ENCODE measurements at regions not wholly inside any gene's neighbourhood (a gene's known extent, or its start where the extent isn't known, plus 50 kb on each side); places are given as distances from the start of the nearest gene placed in this dataset.

GRCh38 chr15:95935852-95936251 lies 394.6 kb upstream of the NR2F2 start:
- H3K4me3 ChIP-seq, result no peak overlapping the region
- no peak overlapping the region for H3K4me3 Mint-ChIP-seq
- no peaks in the 10 kb centered on the region for H4K20me1 ChIP-seq (replicated peaks; ENCODE audit: insufficient read depth)
- H3K9me2 ChIP-seq (ENCODE audit: insufficient read depth), result peaks cover 12% of the 10 kb centered on the region; the same call in 1 of the 2 replicates
- no peaks in the 10 kb centered on the region for H3F3A ChIP-seq (replicated peaks; ENCODE audit: low read depth)
- no peaks in the 10 kb centered on the region for H3K9me3 Mint-ChIP-seq
- no peaks in the 10 kb centered on the region for H3K4me1 ChIP-seq (ENCODE audit: insufficient read depth)
- TF ChIP-seq EZH2phosphoT487 (IDR thresholded peaks at IDR 0.05; ENCODE audit: unreplicated experiment) (no peak), ETS1 (IDR thresholded peaks at IDR 0.05) (no peak), CREB1 (CRISPR knock-in tag; IDR thresholded peaks at IDR 0.05; ENCODE audit: low read depth) (no peak), ZNF462 (CRISPR knock-in tag; IDR thresholded peaks at IDR 0.05) (no peak), JUNB (IDR thresholded peaks at IDR 0.05; ENCODE audit: unreplicated experiment) (no peak), EZH2 (IDR thresholded peaks at IDR 0.05; ENCODE audit: low read depth, unreplicated experiment) (no peak), NANOG (IDR thresholded peaks at IDR 0.05; ENCODE audit: borderline replicate concordance) (no peak), ZNF331 (CRISPR knock-in tag; IDR thresholded peaks at IDR 0.05; ENCODE audit: low read depth) (no peak), POLR2AphosphoS5 (IDR thresholded peaks at IDR 0.05; ENCODE audit: low read depth) (no peak), ZNF114 (CRISPR knock-in tag; IDR thresholded peaks at IDR 0.05) (no peak), STAT1 (IDR thresholded peaks at IDR 0.05; ENCODE audit: unreplicated experiment) (no peak), REST (IDR thresholded peaks at IDR 0.05; ENCODE audit: unreplicated experiment) (no peak), CTCF (conservative IDR thresholded peaks at IDR 0.05; ENCODE audit: low read depth in 2 of 2) (no peak)
- H3K79me2 ChIP-seq (replicated peaks; ENCODE audit: insufficient read depth), result no peaks in the 10 kb centered on the region
- H3K4me2 ChIP-seq, result no peak overlapping the region
- no peaks in the 10 kb centered on the region for H3K27me3 Mint-ChIP-seq (ENCODE audit: insufficient read depth, low read depth, poor library complexity)
- peaks cover 10% of the 10 kb centered on the region for H3K4me1 Mint-ChIP-seq
- no peaks in the 10 kb centered on the region for H3K36me3 Mint-ChIP-seq (ENCODE audit: low read depth)
- H2AFZ ChIP-seq, result no peak overlapping the region
- H3K27ac ChIP-seq (ENCODE audit: low read depth), result no peak overlapping the region
- no peak for ATAC-seq
- H3K36me3 ChIP-seq (ENCODE audit: insufficient read depth), result no peaks in the 10 kb centered on the region
- no peak for DNase-seq (ENCODE audit: low spot score)
- H3K27ac Mint-ChIP-seq, result no peak overlapping the region
- no peaks in the 10 kb centered on the region for H3K27me3 ChIP-seq (ENCODE audit: insufficient read depth)
